NCI-H510A (cell line): ENCODE measurements at regions not wholly inside any gene's neighbourhood (a gene's known extent, or its start where the extent isn't known, plus 50 kb on each side); places are given as distances from the start of the nearest gene placed in this dataset.

Source experiments
- DNase-seq: peaks from one replicate; lab custom pipeline; 2025; lab: John Stamatoyannopoulos, UW

GRCh38 chr2:226680719-226681118, 118.9 kb downstream of the IRS1 start:
- no peak for DNase-seq

DNA sequence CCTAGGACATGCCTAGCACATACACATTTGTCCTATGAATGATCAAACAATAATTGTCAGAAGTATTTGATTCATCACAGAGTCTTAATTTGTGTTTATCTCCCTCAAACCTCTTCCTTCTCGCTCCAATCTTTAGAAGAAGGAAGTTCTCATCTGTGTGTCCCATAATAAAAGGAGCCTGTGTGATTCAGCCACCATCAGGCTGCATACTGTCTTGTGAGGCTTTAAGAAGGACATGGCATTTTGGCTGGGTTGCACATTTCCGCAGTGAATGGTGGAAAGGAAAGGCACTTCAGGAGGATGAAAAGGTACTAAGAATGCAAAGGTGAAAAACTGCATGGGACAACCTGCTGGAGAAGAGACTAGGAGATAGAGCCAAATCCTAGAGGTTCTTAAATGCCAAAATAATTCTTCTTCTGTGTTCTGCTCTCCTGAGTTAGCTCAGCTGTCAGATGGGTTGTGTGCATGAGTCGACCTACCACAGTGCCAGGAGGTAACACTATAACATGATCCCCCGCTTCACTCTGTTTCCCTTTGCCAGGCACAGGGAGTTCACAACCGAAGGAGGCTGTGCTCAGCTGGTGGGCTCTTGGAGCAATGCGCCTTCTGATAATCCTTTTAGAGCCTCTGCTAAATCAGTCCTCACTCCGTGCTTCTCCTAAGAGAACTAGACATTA, 120.1 kb downstream of the IRS1 start:
- DNase-seq: no peak

- DNase-seq: no peak
These were observed 121.2 kb downstream of the IRS1 start for GRCh38 chr2:226678422-226678821.

DNA sequence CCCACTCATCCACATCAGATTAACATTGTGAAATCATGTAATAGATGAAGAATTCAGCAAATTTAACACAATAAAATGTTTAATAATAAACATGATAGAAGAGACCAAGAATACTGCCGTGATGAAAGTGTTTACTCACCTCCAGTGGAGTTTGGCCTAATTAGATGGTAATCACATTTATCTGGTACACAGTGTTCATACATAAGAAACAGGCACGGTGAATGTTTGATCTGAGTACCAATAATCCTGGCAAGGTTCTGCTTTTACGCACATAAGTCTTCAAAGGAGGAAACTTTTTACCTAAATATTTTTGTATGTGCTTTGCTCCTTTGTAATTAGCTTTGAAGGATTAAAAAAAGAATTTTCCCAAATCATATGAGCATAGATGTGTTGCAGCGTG, 122.5 kb downstream of the IRS1 start:
- DNase-seq: no peak

- DNase-seq: no peak
These were observed 123.0 kb downstream of the IRS1 start for GRCh38 chr2:226676618-226677017.

DNA sequence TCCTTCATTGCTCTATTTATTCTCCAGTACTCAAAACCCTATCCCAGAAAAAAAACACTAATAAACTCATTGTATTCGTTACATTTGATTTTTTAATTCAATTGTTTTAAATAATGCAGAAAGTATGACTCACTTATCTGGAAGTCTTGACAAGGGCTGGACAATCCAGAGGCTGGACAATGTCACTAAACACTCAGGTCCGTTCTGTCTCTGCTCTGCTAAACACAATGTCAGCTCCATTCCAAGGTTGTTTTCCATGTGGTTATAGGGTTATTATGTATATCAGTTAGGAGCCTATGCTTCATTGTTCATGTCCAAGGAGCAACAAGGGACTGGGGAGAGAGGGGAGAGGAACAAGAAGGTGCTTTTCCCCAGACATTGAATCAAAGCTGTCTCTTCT, 125.5 kb downstream of the IRS1 start:
- DNase-seq: no peak

DNA sequence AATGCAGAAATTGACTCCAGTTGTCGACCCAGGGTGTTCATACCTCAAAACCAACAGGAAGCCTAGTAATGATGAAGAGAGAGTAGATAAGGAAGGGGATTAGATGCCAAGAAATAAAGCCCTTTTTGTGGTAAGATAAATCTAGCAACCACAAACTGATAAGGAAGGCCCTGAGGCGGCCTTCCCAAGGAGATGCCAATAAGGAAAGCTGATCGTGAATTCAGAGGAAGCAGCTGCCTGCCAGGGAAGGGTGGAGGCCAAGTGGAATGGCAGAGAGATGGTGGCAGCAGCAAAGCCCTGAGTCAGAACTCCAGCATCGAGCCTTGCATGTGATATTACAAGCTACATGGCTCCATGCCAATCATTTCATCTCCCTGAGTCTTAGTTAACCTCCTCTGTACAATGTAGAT, 126.3 kb downstream of the IRS1 start:
- no peak for DNase-seq

DNA sequence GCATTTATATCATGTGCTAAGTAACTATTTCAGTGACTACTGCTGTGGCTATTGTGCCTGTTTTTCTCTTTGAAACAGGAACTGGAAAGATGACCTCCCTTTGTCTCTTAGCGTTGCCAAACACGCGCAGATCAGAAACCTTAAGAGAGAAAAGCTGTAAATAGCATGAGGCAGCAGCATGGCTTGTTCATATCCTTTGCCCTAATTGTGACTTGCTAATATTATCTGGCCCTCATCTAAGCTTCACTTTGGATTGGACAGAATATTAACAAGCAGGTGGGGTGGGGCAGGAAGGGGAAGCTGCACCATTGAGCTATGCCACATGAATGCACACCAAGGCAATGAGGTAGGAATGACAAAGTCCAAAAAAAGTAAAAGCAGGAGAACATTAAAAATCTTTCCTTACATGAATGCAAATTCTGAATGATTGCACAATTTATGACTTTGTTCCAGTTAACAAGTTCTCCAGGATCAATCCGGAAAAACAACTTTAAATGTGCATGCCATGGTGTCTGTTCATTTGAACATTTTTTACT, 128.4 kb downstream of the IRS1 start:
- no peak for DNase-seq

DNA sequence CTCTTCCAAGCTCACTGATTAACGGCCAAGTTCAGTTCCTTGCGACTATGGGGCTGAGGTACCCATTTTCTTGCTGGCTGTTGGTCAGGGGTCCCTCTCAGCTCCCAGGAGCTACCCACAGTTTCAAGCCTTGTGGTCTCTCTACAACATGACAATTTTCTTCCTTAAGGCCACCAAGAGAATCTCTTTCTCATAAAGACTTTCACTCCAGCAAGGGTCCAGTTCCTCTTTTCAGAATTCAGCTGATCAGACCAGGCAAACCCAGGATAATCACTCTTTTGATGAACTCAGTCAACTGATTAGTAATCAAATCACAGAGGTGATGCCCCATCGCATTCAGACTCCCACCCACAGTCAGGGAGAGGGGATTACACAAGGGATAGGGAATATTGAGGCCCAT, 129.7 kb downstream of the IRS1 start:
- no peak for DNase-seq

DNA sequence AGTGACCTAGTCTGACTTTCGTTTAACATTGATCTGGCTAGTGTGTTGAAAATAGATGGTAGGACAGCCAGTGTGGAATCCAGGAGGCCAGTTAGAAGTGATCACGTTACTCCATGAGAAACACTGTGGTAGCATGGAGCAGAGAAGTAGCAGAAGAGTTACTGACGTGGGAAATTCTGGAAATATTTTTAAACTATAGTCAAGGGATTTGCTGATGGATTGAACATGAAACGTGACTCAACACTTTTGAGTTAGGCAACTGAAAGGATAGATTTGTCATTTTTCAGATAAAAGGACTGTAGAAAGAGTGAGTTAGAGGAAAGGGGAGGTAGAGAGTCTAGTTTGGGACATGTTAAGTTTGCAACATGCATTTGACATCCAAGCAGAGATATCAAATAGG, 130.4 kb downstream of the IRS1 start:
- DNase-seq: no peak

- no peak for DNase-seq
These were observed 131.9 kb downstream of the IRS1 start for GRCh38 chr2:226667736-226668135.

- DNase-seq: no peak
These were observed 134.3 kb downstream of the IRS1 start for GRCh38 chr2:226665306-226665831.

DNA sequence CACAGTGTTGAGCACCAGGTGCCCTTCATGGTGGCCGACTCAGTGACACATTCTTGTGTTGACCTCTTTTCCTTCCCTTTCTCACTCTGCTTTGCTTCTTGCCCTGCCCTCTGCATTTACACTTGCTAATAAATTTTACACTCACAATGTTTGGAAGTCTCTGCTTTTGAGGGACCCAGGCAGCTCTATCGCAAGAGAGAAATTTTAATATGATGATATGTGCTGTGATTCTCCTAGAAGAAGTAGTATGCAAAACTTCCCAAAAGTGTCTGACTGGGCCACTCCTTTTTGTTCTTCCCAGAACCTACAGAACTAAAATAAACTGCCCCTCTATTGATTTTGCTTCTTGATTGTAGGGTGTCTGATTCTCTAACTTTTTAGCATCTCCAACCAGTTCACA, 135.0 kb downstream of the IRS1 start:
- DNase-seq: no peak

DNA sequence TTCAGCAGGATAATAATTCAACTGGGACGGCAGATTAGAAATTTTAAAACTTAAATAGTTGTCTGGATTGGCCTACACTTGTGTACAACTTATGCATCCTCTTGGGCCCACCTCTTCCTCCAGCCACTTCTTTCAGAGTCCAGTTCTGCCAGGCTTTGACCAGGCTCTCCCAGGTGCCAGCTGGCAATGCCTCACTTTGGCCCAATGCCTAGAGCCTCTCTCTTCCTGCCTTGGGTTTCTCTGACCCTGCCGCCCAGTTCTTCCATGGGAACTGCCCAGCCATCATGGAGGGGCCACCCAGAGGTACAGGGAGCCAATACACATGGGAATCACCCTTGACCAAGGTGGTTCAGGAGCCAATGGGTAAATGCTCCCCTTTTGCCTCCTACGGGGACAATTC, 135.5 kb downstream of the IRS1 start:
- DNase-seq: no peak

- DNase-seq: no peak
These were observed 137.7 kb downstream of the IRS1 start for GRCh38 chr2:226661789-226662545.

- DNase-seq: no peak
These were observed 139.1 kb downstream of the IRS1 start for GRCh38 chr2:226660526-226660925.

DNA sequence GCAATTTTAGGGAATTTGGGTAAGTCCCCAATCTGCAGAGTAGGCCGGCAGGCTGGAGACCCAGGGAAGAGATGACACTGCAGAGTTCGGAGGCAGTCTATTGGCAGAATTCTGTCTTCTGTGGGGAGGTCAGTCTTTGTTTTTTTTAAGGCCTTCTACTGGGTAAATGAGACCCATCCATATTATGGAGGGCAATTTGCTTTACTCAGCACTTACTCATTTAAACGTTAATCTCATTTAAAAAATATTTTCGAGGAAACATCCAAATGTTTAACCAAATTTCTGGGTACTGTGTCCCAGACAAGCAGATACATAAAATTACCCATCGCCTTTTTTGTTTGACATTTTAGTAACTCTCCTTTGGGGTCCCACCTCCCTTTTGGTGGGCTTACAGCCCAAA, 139.5 kb downstream of the IRS1 start:
- DNase-seq: no peak

DNA sequence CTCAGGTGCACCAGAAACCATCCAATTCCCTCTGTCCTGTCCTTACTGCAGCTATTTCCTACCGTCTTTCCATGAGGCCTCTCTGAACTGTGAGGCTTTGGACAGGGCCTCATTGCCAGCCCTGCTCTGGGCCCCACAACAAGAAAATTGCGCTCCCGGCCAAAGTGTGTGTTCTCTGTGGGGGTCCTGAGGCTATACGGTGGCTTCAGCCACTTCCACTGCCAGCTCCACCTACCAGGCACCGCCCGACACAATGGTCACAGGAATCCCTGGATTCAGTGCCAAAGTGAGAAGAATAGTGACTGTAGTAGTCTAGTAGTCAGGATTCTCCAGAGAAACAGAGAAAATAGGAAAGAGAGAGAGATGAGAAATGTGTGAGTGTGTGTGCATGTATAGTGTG, 140.2 kb downstream of the IRS1 start:
- no peak for DNase-seq

DNA sequence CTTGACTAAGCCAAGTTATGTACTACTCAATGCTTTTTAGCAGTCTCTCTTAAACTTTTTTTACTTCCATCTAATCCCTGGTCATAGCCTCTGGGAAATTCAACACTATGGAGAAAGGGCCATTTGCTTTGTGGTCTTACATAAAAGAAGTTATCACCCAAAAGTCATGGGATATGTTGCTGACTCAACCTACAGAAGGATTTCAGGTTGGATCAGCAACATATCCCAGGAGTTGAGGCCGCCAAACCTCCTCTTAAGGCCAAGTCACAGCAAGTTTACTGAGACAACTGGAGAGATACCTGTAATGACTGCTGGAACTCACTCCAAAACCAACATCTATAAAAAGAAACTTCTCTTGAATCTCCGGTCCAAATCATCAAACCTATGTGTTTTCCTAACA, 141.1 kb downstream of the IRS1 start:
- DNase-seq: no peak

- no peak for DNase-seq
These were observed 142.1 kb downstream of the IRS1 start for GRCh38 chr2:226657340-226658053.

- DNase-seq: no peak
These were observed 143.3 kb downstream of the IRS1 start for GRCh38 chr2:226656367-226656766.

GRCh38 chr2:226655871-226656270, 143.7 kb downstream of the IRS1 start:
- DNase-seq: no peak
